A673 (cell line): ENCODE measurements at regions not wholly inside any gene's neighbourhood (a gene's known extent, or its start where the extent isn't known, plus 50 kb on each side); places are given as distances from the start of the nearest gene placed in this dataset.

ENCODE experiments used
- BruUV-seq: library from RNA; stranded (reverse); fragments of 400-500 nt; replicated peaks from 2 replicates; lab custom pipeline; 2021; lab: Mats Ljungman, UMichigan
- CTCF ChIA-PET: fragments of 300-600 bp; sonication (Branson Sonifier 250); formaldehyde crosslinking; loops from one replicate; lab custom pipeline; 2022; ENCODE audit warnings: antibody characterized with exemption; lab: Charles Lee
- POLR2A ChIA-PET: fragments of 300-600 bp; sonication (Branson Sonifier 250); formaldehyde crosslinking; loops from one replicate; lab custom pipeline; 2022; ENCODE audit warnings: antibody characterized with exemption; ENCODE audit not compliant: low non-redundant PET; lab: Charles Lee
- DNase-seq: peaks from one replicate; pipeline ENCODE4 v3.0.0-alpha.2; 2015; ENCODE audit warnings: low spot score
- H3K27ac ChIP-seq: fragments of 200-600 bp; sonication (generic); 2 replicates; pipeline ENCODE4 v1.5.1; 2016; ENCODE audit warnings: mixed run types, low read depth, mild to moderate bottlenecking, mixed read lengths, antibody characterized with exemption, low read length; ENCODE audit not compliant: poor library complexity, severe bottlenecking
- H3K27me3 ChIP-seq: fragments of 200-600 bp; sonication (generic); replicated peaks from 2 replicates; pipeline ENCODE4 v1.6.1; 2017; ENCODE audit warnings: mixed run types, low read depth, mild to moderate bottlenecking, mixed read lengths, antibody characterized with exemption, low read length; ENCODE audit not compliant: insufficient read depth, poor library complexity
- H3K36me3 ChIP-seq: fragments of 200-600 bp; sonication (generic); 2 replicates; pipeline ENCODE4 v1.6.1; 2016; ENCODE audit warnings: mixed run types, mild to moderate bottlenecking, mixed read lengths, antibody characterized with exemption, low read length; ENCODE audit not compliant: insufficient read depth, poor library complexity, severe bottlenecking
- H3K4me1 ChIP-seq: fragments of 200-600 bp; sonication (generic); 2 replicates; pipeline ENCODE4 v1.6.1; 2017; ENCODE audit warnings: mixed run types, mild to moderate bottlenecking, mixed read lengths, antibody characterized with exemption, low read length; ENCODE audit not compliant: insufficient read depth, poor library complexity, severe bottlenecking
- H3K4me3 ChIP-seq: fragments of 200-600 bp; sonication (generic); 2 replicates; pipeline ENCODE4 v1.5.1; 2016; ENCODE audit warnings: low read depth, mixed run types, mild to moderate bottlenecking, mixed read lengths, low read length; ENCODE audit not compliant: poor library complexity, severe bottlenecking
- H3K9me3 ChIP-seq: fragments of 200-600 bp; sonication (generic); 2 replicates; pipeline ENCODE4 v1.6.1; 2016; ENCODE audit warnings: mixed run types, low read depth, mild to moderate bottlenecking, mixed read lengths, antibody characterized with exemption, low read length; ENCODE audit not compliant: poor library complexity, severe bottlenecking
- CTCF ChIP-seq: fragments of 300-800, 200-600 bp; sonication (generic); conservative IDR thresholded peaks from 2 replicates; pipeline ENCODE4 v1.5.1; 2017; ENCODE audit warnings: low read depth, mild to moderate bottlenecking, antibody characterized with exemption, low read length, moderate library complexity, mixed read lengths
- EZH2 ChIP-seq: fragments of 200-600 bp; sonication (generic); IDR thresholded peaks from 2 replicates; pipeline ENCODE4 v1.6.1; 2017; ENCODE audit warnings: borderline replicate concordance, low read depth, mild to moderate bottlenecking, mixed read lengths, antibody characterized with exemption, low read length; ENCODE audit not compliant: poor library complexity, severe bottlenecking
- intact Hi-C: fragments of 100-400 bp; cut with micrococcal nuclease; formaldehyde crosslinking; loops from one replicate; pipeline ENCODE4 v1.10.0; 2022; ENCODE audit not compliant: unreplicated experiment

- Histone ChIP-seq H3K27ac (no peak overlapping the region), H3K36me3 (no peaks in the 10 kb centered on the region), H3K4me3 (no peak overlapping the region), H3K27me3 (no peaks in the 10 kb centered on the region), H3K9me3 (no peaks in the 10 kb centered on the region), H3K4me1 (no peaks in the 10 kb centered on the region)
- BruUV-seq = no TSS peak
- ChIA-PET CTCF (no interaction called here), POLR2A (no interaction called here)
- intact Hi-C loops = no loop called here
- TF ChIP-seq EZH2 (no peak), CTCF (no peak)
- peak; percentile 7 for DNase-seq
Measured at GRCh38 chr13:70253834-70254233, 145.6 kb upstream of the KLHL1 start.

GRCh38 chr13:70253411-70253810 lies 145.2 kb upstream of the KLHL1 start:
- no peaks in the 10 kb centered on the region for H3K36me3 ChIP-seq
- TF ChIP-seq EZH2 (no peak), CTCF (no peak)
- BruUV-seq = no TSS peak
- CTCF ChIA-PET = no interaction called here
- H3K9me3 ChIP-seq = no peaks in the 10 kb centered on the region
- DNase-seq = no peak
- intact Hi-C loops = no loop called here
- H3K27ac ChIP-seq = no peak overlapping the region
- POLR2A ChIA-PET = no interaction called here
- no peaks in the 10 kb centered on the region for H3K27me3 ChIP-seq
- H3K4me3 ChIP-seq = no peak overlapping the region
- H3K4me1 ChIP-seq = no peaks in the 10 kb centered on the region

GRCh38 chr13:70249332-70250064 lies 141.2 kb upstream of the KLHL1 start:
- Histone ChIP-seq H3K36me3 (no peaks in the 10 kb centered on the region), H3K4me3 (no peak overlapping the region), H3K27me3 (no peaks in the 10 kb centered on the region), H3K27ac (no peak overlapping the region), H3K4me1 (no peaks in the 10 kb centered on the region), H3K9me3 (no peaks in the 10 kb centered on the region)
- intact Hi-C loops = no loop called here
- TF ChIP-seq EZH2 (no peak), CTCF (no peak)
- DNase-seq = no peak
- no TSS peak for BruUV-seq
- ChIA-PET CTCF (no interaction called here), POLR2A (no interaction called here)
